Gastrocnemius medialis (tissue), 4 donors: ENCODE measurements at regions not wholly inside any gene's neighbourhood (a gene's known extent, or its start where the extent isn't known, plus 50 kb on each side); places are given as distances from the start of the nearest gene placed in this dataset.

Source experiments
- ATAC-seq, 2 donors: fragments of 150-250 bp; one replicate each; pipeline ENCODE4 v1.9.1; 2016
- DNase-seq, 2 donors: peaks; one replicate each; pipeline ENCODE4 v3.0.0-alpha.2; 2019
- H3K27ac ChIP-seq, 4 donors: fragments of 200-600 bp; sonication (generic); 1 replicate in 1 of 4; 2 replicates in 3 of 4; pipeline ENCODE4 v1.5.1; 2016 to 2018; ENCODE audit warnings: mild to moderate bottlenecking in 2 of 4, moderate library complexity in 1 of 4
- H3K27me3 ChIP-seq, 3 donors: fragments of 200-600 bp; sonication (generic) in 2 of 3; 1 replicate in 1 of 3; 2 replicates in 2 of 3; pipeline versions ENCODE4 v1.5.1 to v1.6.0; 2016 to 2019; ENCODE audit warnings: mild to moderate bottlenecking in 1 of 3, moderate library complexity in 1 of 3
- H3K36me3 ChIP-seq, 2 donors: fragments of 200-600 bp; sonication (generic) in 1 of 2; one replicate each; pipeline ENCODE4 v1.5.1; 2017 to 2018
- H3K4me1 ChIP-seq, 2 donors: fragments of 200-600 bp; sonication (generic) in 1 of 2; one replicate each; pipeline ENCODE4 v1.5.1; 2016 to 2017; ENCODE audit warnings: mild to moderate bottlenecking in 2 of 2
- H3K4me3 ChIP-seq, 4 donors: fragments of 200-600 bp; sonication (generic) in 3 of 4; 1 replicate in 1 of 4; 2 replicates in 3 of 4; pipeline ENCODE4 v1.5.1; 2016 to 2019; ENCODE audit warnings: mild to moderate bottlenecking in 2 of 4
- H3K9me3 ChIP-seq, 3 donors: fragments of 200-600 bp; sonication (generic) in 2 of 3; 1 replicate in 1 of 3; 2 replicates in 2 of 3; pipeline ENCODE4 v1.5.1; 2016 to 2019
- CTCF ChIP-seq, 5 experiments: fragments of 450-650 bp in 3 of 5; fragments of 200-600 bp in 2 of 5; sonication (generic) in 2 of 5; IDR thresholded peaks in 4 of 5; conservative IDR thresholded peaks in 1 of 5; 1 replicate in 4 of 5; 2 replicates in 1 of 5; pipeline ENCODE4 v1.5.1; 2016 to 2019; ENCODE audit warnings: antibody characterized with exemption in 5 of 5, mild to moderate bottlenecking in 3 of 5, moderate library complexity in 3 of 5
- POLR2A ChIP-seq, 2 donors: fragments of 450-650 bp; IDR thresholded peaks; one replicate each; pipeline ENCODE4 v1.6.1; 2017; ENCODE audit warnings: antibody characterized with exemption in 2 of 2, mild to moderate bottlenecking in 2 of 2, moderate library complexity in 2 of 2
- in situ Hi-C, 4 donors: fragments of 200-750 bp; cut with MboI; loops; one replicate each; pipeline versions ENCODE4 v1.15.0 to v1.8.0; 2017; ENCODE audit warnings: low sequenced_read_pairs in 4 of 4
- intact Hi-C: fragments of 100-400 bp; cut with DNase I; formaldehyde crosslinking; loops from one replicate; pipeline ENCODE4 v1.15.1; 2023; ENCODE audit warnings: low total_unique reads

- in situ Hi-C loops (loop anchor here in 3 of 4 donors (10.0 to 25.0 kb wide), 2 partner anchors 376 to 379 kb away; no protein-coding TSS in a partner anchor), intact Hi-C loops (loop anchor here (10.0 kb wide), 1 partner anchor 376 kb away; no protein-coding TSS in a partner anchor)
- no peak overlapping the region for H3K4me3 ChIP-seq
- no peaks in the 10 kb centered on the region for H3K36me3 ChIP-seq
- H3K4me1 ChIP-seq, result no peaks in the 10 kb centered on the region
- TF ChIP-seq POLR2A (IDR thresholded peaks at IDR 0.05) (no peak), CTCF (IDR thresholded peaks at IDR 0.05 in 4 of 5, conservative IDR thresholded peaks at IDR 0.05 in 1 of 5) (no peak)
- DNase-seq (no peak), ATAC-seq (no peak)
- no peaks in the 10 kb centered on the region for H3K9me3 ChIP-seq
- H3K27me3 ChIP-seq, result no peaks in the 10 kb centered on the region
- no peak overlapping the region for H3K27ac ChIP-seq
These were observed 425.0 kb downstream of the GPAM start for GRCh38 chr10:111758593-111758992.

GRCh38 chr10:111762114-111762513 is 421.5 kb downstream of the GPAM start:
- DNase-seq (no peak), ATAC-seq (no peak)
- no peak overlapping the region for H3K27ac ChIP-seq
- TF ChIP-seq CTCF (IDR thresholded peaks at IDR 0.05 in 4 of 5, conservative IDR thresholded peaks at IDR 0.05 in 1 of 5) (no peak), POLR2A (IDR thresholded peaks at IDR 0.05) (no peak)
- H3K9me3 ChIP-seq, result no peaks in the 10 kb centered on the region
- H3K36me3 ChIP-seq, result no peaks in the 10 kb centered on the region
- intact Hi-C loops, result no loop called here
- in situ Hi-C loops, result loop anchor here in 2 of 4 donors (25.0 kb wide), 1 partner anchor 375 kb away; no protein-coding TSS in a partner anchor
- H3K27me3 ChIP-seq, result no peaks in the 10 kb centered on the region
- H3K4me3 ChIP-seq, result no peak overlapping the region
- no peaks in the 10 kb centered on the region for H3K4me1 ChIP-seq

- no peak for TF ChIP-seq POLR2A (IDR thresholded peaks at IDR 0.05)
- TF ChIP-seq CTCF (IDR thresholded peaks at IDR 0.05 in 4 of 5, conservative IDR thresholded peaks at IDR 0.05 in 1 of 5), result no peak
- Histone ChIP-seq H3K4me1 (no peaks in the 10 kb centered on the region), H3K27ac (no peak overlapping the region), H3K9me3 (no peaks in the 10 kb centered on the region), H3K27me3 (no peaks in the 10 kb centered on the region), H3K4me3 (no peak overlapping the region), H3K36me3 (no peaks in the 10 kb centered on the region)
- ATAC-seq (no peak), DNase-seq (no peak)
- intact Hi-C loops (no loop called here), in situ Hi-C loops (loop anchor here in 2 of 4 donors (25.0 kb wide), 1 partner anchor 372 kb away; no protein-coding TSS in a partner anchor)
These were observed 418.3 kb downstream of the GPAM start for GRCh38 chr10:111765216-111765615.

GRCh38 chr10:111766464-111766863 is 417.1 kb downstream of the GPAM start:
- Histone ChIP-seq H3K9me3 (no peaks in the 10 kb centered on the region), H3K27me3 (no peaks in the 10 kb centered on the region), H3K36me3 (no peaks in the 10 kb centered on the region), H3K27ac (no peak overlapping the region), H3K4me3 (no peak overlapping the region), H3K4me1 (no peaks in the 10 kb centered on the region)
- in situ Hi-C loops, result loop anchor here in 2 of 4 donors (25.0 kb wide), 1 partner anchor 371 kb away; no protein-coding TSS in a partner anchor
- ATAC-seq (no peak), DNase-seq (no peak)
- intact Hi-C loops, result no loop called here
- no peak for TF ChIP-seq POLR2A (IDR thresholded peaks at IDR 0.05)
- TF ChIP-seq CTCF (IDR thresholded peaks at IDR 0.05 in 4 of 5, conservative IDR thresholded peaks at IDR 0.05 in 1 of 5), result no peak

GRCh38 chr10:111767661-111768060 is 415.9 kb downstream of the GPAM start:
- Histone ChIP-seq H3K27me3 (no peaks in the 10 kb centered on the region), H3K4me3 (no peak overlapping the region), H3K9me3 (no peaks in the 10 kb centered on the region), H3K36me3 (no peaks in the 10 kb centered on the region), H3K4me1 (no peaks in the 10 kb centered on the region), H3K27ac (no peak overlapping the region)
- intact Hi-C loops, result no loop called here
- no peak for ATAC-seq
- in situ Hi-C loops, result loop anchor here in 2 of 4 donors (25.0 kb wide), 1 partner anchor 370 kb away; no protein-coding TSS in a partner anchor
- TF ChIP-seq CTCF (IDR thresholded peaks at IDR 0.05 in 4 of 5, conservative IDR thresholded peaks at IDR 0.05 in 1 of 5) (no peak), POLR2A (IDR thresholded peaks at IDR 0.05) (no peak)
- DNase-seq, result no peak
